Hepatocyte (in vitro differentiated cells): ENCODE measurements at regions not wholly inside any gene's neighbourhood (a gene's known extent, or its start where the extent isn't known, plus 50 kb on each side); places are given as distances from the start of the nearest gene placed in this dataset.

Experiments used
- DNase-seq: peaks from one replicate; pipeline ENCODE4 v3.0.0-alpha.2; 2016; ENCODE audit warnings: low spot score
- H2AFZ ChIP-seq: fragments of 200-600 bp; sonication (generic); 2 replicates; pipeline ENCODE4 v1.6.0; 2016; ENCODE audit warnings: antibody characterized with exemption, mild to moderate bottlenecking
- H3K27ac ChIP-seq: fragments of 200-600 bp; sonication (generic); 2 replicates; pipeline ENCODE4 v1.5.1; 2016; ENCODE audit warnings: mild to moderate bottlenecking
- H3K27me3 ChIP-seq: fragments of 200-600 bp; sonication (generic); 2 replicates; pipeline ENCODE4 v1.6.1; 2016
- H3K36me3 ChIP-seq: fragments of 200-600 bp; sonication (generic); replicated peaks from 2 replicates; pipeline ENCODE4 v1.5.1; 2016; ENCODE audit warnings: low read depth; ENCODE audit not compliant: insufficient read depth
- H3K4me1 ChIP-seq: fragments of 200-600 bp; sonication (generic); 2 replicates; pipeline ENCODE4 v1.5.1; 2016; ENCODE audit warnings: mild to moderate bottlenecking, moderate library complexity; ENCODE audit not compliant: insufficient read depth
- H3K4me2 ChIP-seq: fragments of 200-600 bp; sonication (generic); 2 replicates; pipeline ENCODE4 v1.6.0; 2016
- H3K4me3 ChIP-seq: fragments of 200-600 bp; sonication (generic); 2 replicates; pipeline ENCODE4 v1.5.1; 2016; ENCODE audit warnings: mild to moderate bottlenecking
- H3K79me2 ChIP-seq: fragments of 200-600 bp; sonication (generic); 2 replicates; pipeline ENCODE4 v1.6.0; 2017; ENCODE audit warnings: mild to moderate bottlenecking
- H3K9me2 ChIP-seq: fragments of 200-600 bp; sonication (generic); replicated peaks from 2 replicates; pipeline ENCODE4 v1.6.0; 2017; ENCODE audit warnings: mild to moderate bottlenecking; ENCODE audit not compliant: insufficient read depth
- H3K9me3 ChIP-seq: fragments of 200-600 bp; sonication (generic); 2 replicates; pipeline ENCODE4 v1.5.1; 2016; ENCODE audit warnings: low read depth, mild to moderate bottlenecking
- H4K20me1 ChIP-seq: fragments of 200-600 bp; sonication (generic); 2 replicates; pipeline ENCODE4 v1.6.0; 2016; ENCODE audit warnings: mild to moderate bottlenecking; ENCODE audit not compliant: insufficient read depth, poor library complexity, severe bottlenecking
- CTCF ChIP-seq: fragments of 200-600 bp; sonication (generic); IDR thresholded peaks from 2 replicates; pipeline ENCODE4 v1.5.1; 2016; ENCODE audit warnings: antibody characterized with exemption, mild to moderate bottlenecking; ENCODE audit not compliant: poor library complexity
- EZH2 ChIP-seq: fragments of 200-600 bp; sonication (generic); IDR thresholded peaks from 2 replicates; pipeline ENCODE4 v1.6.1; 2016; ENCODE audit warnings: antibody characterized with exemption, mild to moderate bottlenecking, borderline replicate concordance
- EZH2phosphoT487 ChIP-seq: fragments of 200-600 bp; sonication (generic); IDR thresholded peaks from one replicate; pipeline ENCODE4 v1.6.1; 2018; ENCODE audit warnings: antibody characterized with exemption, mild to moderate bottlenecking, low read depth, moderate library complexity; ENCODE audit not compliant: unreplicated experiment, severe bottlenecking
- WGBS: methylation state at CpG from one replicate; pipeline ENCODE4 v1.1.6; 2016; ENCODE audit warnings: low lambda C conversion rate; ENCODE audit errors: missing lambda C conversion rate; 5-methylcytosine and 5-hydroxymethylcytosine counted together

GRCh38 chr4:27289704-27290103 is 429.1 kb downstream of the STIM2 start:
- H3K9me2 ChIP-seq = no peaks in the 10 kb centered on the region
- no peaks in the 10 kb centered on the region for H4K20me1 ChIP-seq
- no peaks in the 10 kb centered on the region for H3K79me2 ChIP-seq
- no peaks in the 10 kb centered on the region for H3K36me3 ChIP-seq
- TF ChIP-seq EZH2 (no peak), EZH2phosphoT487 (no peak)
- H3K9me3 ChIP-seq = no peaks in the 10 kb centered on the region
- H3K4me3 ChIP-seq = no peak overlapping the region
- 63% methylated on average over 3 of the region's 3 CpGs for WGBS
- H3K27ac ChIP-seq = no peak overlapping the region
- no peak overlapping the region for H2AFZ ChIP-seq
- no peaks in the 10 kb centered on the region for H3K27me3 ChIP-seq
- no peak for DNase-seq
- no peak overlapping the region for H3K4me2 ChIP-seq
- no peaks in the 10 kb centered on the region for H3K4me1 ChIP-seq

GRCh38 chr4:27293831-27294230 is 433.2 kb downstream of the STIM2 start:
- no peak overlapping the region for H3K4me2 ChIP-seq
- no peaks in the 10 kb centered on the region for H3K79me2 ChIP-seq
- no peaks in the 10 kb centered on the region for H3K27me3 ChIP-seq
- H3K9me3 ChIP-seq = no peaks in the 10 kb centered on the region
- no peaks in the 10 kb centered on the region for H4K20me1 ChIP-seq
- DNase-seq = no peak
- no peaks in the 10 kb centered on the region for H3K4me1 ChIP-seq
- no peak overlapping the region for H2AFZ ChIP-seq
- H3K36me3 ChIP-seq = no peaks in the 10 kb centered on the region
- H3K4me3 ChIP-seq = no peak overlapping the region
- no peak for TF ChIP-seq CTCF
- no peak for TF ChIP-seq EZH2phosphoT487
- TF ChIP-seq EZH2 = no peak
- no peak overlapping the region for H3K27ac ChIP-seq
- no peaks in the 10 kb centered on the region for H3K9me2 ChIP-seq
- 59% methylated on average over 4 of the region's 4 CpGs for WGBS

- no peak overlapping the region for H3K4me2 ChIP-seq
- H3K27me3 ChIP-seq = no peaks in the 10 kb centered on the region
- H3K36me3 ChIP-seq = no peaks in the 10 kb centered on the region
- H3K79me2 ChIP-seq = no peaks in the 10 kb centered on the region
- no peaks in the 10 kb centered on the region for H3K9me3 ChIP-seq
- H3K27ac ChIP-seq = no peak overlapping the region
- H4K20me1 ChIP-seq = no peaks in the 10 kb centered on the region
- H3K9me2 ChIP-seq = no peaks in the 10 kb centered on the region
- TF ChIP-seq EZH2phosphoT487 (no peak), EZH2 (no peak), CTCF (no peak)
- no peak for DNase-seq
- no peak overlapping the region for H3K4me3 ChIP-seq
- no peak overlapping the region for H2AFZ ChIP-seq
- H3K4me1 ChIP-seq = no peaks in the 10 kb centered on the region
- WGBS = 93% methylated on average over 1 of the region's 1 CpG
These were observed 444.1 kb downstream of the STIM2 start for GRCh38 chr4:27304751-27305150.

- WGBS = 0% methylated on average over 1 of the region's 1 CpG
- H3K27ac ChIP-seq = no peak overlapping the region
These were observed 444.6 kb downstream of the STIM2 start for GRCh38 chr4:27305246-27305645.

More at GRCh38 chr4:27305246-27305645, 444.6 kb downstream of the STIM2 start:
- Histone ChIP-seq H3K36me3 (no peaks in the 10 kb centered on the region), H3K9me3 (no peaks in the 10 kb centered on the region), H3K9me2 (no peaks in the 10 kb centered on the region), H3K79me2 (no peaks in the 10 kb centered on the region), H2AFZ (no peak overlapping the region), H3K4me2 (no peak overlapping the region), H3K4me1 (no peaks in the 10 kb centered on the region), H4K20me1 (no peaks in the 10 kb centered on the region), H3K4me3 (no peak overlapping the region), H3K27me3 (no peaks in the 10 kb centered on the region)
- DNase-seq = peak; percentile 8
- TF ChIP-seq CTCF (no peak), EZH2 (no peak), EZH2phosphoT487 (no peak)
